Ectodermal cell (in vitro differentiated cells): ENCODE measurements at regions not wholly inside any gene's neighbourhood (a gene's known extent, or its start where the extent isn't known, plus 50 kb on each side); places are given as distances from the start of the nearest gene placed in this dataset.

ENCODE experiments used
- H3K27ac ChIP-seq: 2 replicates; pipeline ENCODE4 v1.7.0; 2013; ENCODE audit warnings: mild to moderate bottlenecking, low read depth, low read length; ENCODE audit not compliant: insufficient read depth, poor library complexity, severe bottlenecking
- H3K27me3 ChIP-seq: 2 replicates; pipeline ENCODE4 v1.7.0; 2013; ENCODE audit warnings: mild to moderate bottlenecking, low read length; ENCODE audit not compliant: insufficient read depth, control insufficient read depth, poor library complexity, severe bottlenecking
- H3K36me3 ChIP-seq: one replicate; pipeline ENCODE4 v1.7.0; 2013; ENCODE audit warnings: low read length; ENCODE audit not compliant: control insufficient read depth, insufficient read depth
- H3K4me1 ChIP-seq: one replicate; pipeline ENCODE4 v1.7.0; 2013; ENCODE audit warnings: low read length; ENCODE audit not compliant: control insufficient read depth, insufficient read depth
- H3K4me3 ChIP-seq: 2 replicates; pipeline ENCODE4 v1.7.0; 2013; ENCODE audit warnings: low read depth, low read length, control low read depth; ENCODE audit not compliant: insufficient read depth
- H3K9me3 ChIP-seq: 2 replicates; pipeline ENCODE4 v1.7.0; 2013; ENCODE audit warnings: mild to moderate bottlenecking, low read length, moderate library complexity; ENCODE audit not compliant: control insufficient read depth
- WGBS, 2 experiments: methylation state at CpG; one replicate each; pipeline ENCODE4 v1.1.7; 2013; ENCODE audit warnings: missing lambda C conversion rate in 2 of 2; 5-methylcytosine and 5-hydroxymethylcytosine counted together

DNA sequence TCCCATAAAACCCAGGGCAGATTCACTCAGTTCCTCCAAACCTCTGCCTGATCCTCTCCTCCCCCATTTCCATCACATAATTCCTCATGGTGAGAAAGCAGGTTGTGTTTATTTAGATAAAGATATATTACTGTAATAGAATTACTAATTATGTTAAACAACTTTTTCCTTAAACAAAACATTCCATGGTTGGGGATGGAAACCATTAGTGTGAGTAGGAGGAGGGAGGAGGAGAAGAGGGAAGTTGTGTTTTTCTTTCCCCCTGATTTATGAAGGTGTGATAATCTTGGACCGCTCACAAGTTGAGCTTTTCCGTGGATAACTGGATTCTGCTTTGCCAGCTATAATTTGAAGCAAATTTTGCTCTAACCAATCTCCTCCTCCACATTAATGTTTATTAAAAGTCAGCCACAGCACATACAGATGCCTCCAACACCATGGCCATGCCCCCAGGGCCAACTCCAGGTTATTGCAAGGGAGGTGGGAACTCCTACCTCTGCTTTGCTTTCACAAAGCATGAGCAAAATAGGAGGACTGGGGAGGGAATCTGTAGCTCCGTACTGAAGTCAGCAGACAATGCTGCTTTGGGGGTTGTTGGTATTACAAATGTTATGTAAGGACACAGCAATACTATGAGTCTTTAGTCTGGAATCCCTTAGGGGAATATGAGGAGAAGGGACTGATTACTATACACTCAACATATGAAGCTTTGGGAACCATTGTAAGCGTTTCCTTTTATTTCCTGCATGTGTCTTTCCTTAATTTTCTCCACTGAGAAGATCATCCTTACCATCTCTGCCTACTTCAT, 542.0 kb downstream of the DHX35 start:
- WGBS, 2 experiments: 89 to 92% methylated on average over 3 to 4 of the region's 4 CpGs
- Histone ChIP-seq H3K9me3 (no peaks in the 10 kb centered on the region), H3K36me3 (no peaks in the 10 kb centered on the region), H3K4me3 (no peak overlapping the region), H3K27me3 (no peaks in the 10 kb centered on the region), H3K4me1 (no peaks in the 10 kb centered on the region), H3K27ac (no peak overlapping the region)

- Histone ChIP-seq H3K4me3 (no peak overlapping the region), H3K36me3 (no peaks in the 10 kb centered on the region), H3K27me3 (no peaks in the 10 kb centered on the region), H3K4me1 (no peaks in the 10 kb centered on the region), H3K9me3 (no peaks in the 10 kb centered on the region), H3K27ac (no peak overlapping the region)
- 72 to 85% methylated on average over 6 of the region's 6 CpGs for WGBS, 2 experiments
These were observed 530.2 kb downstream of the DHX35 start for GRCh38 chr20:39492223-39492797.

GRCh38 chr20:39491711-39492110, 529.6 kb downstream of the DHX35 start:
- no peaks in the 10 kb centered on the region for H3K36me3 ChIP-seq
- 93 to 97% methylated on average over 1 of the region's 1 CpG for WGBS, 2 experiments
- H3K4me3 ChIP-seq: no peak overlapping the region
- H3K27ac ChIP-seq: no peak overlapping the region
- no peaks in the 10 kb centered on the region for H3K27me3 ChIP-seq
- H3K4me1 ChIP-seq: no peaks in the 10 kb centered on the region
- no peaks in the 10 kb centered on the region for H3K9me3 ChIP-seq

DNA sequence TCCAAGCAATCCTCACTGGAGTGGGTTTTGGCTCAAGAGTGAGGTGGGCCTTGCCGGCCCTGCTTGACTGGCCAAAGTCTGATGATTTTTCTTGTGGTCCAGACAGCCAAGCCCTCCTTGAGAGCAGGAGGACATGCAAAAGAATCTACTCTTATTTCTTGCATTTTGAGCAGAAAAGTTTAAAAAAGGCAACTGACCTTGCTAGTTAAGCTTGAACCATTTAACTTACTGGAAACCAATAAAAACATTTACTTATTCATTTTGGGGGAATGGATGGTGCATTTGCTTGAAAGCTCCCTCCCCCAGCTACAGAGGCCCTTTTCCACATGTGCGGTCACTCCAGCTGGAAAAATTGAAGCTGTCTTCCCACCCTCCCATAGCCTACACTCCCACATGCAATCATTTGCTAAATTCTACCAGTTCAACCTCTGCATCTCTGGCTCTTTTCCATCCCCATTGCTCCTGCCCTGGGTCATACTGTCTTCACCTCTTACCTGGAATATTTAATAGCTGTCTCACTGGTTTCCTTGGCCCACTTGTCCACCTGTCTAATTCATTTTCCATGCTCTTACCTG, 527.9 kb downstream of the DHX35 start:
- Histone ChIP-seq H3K4me3 (no peak overlapping the region), H3K9me3 (no peaks in the 10 kb centered on the region), H3K27me3 (no peaks in the 10 kb centered on the region), H3K4me1 (no peaks in the 10 kb centered on the region), H3K36me3 (no peaks in the 10 kb centered on the region), H3K27ac (no peak overlapping the region)
- WGBS, 2 experiments: 89 to 94% methylated on average over 2 of the region's 2 CpGs

GRCh38 chr20:39480276-39481043, 518.3 kb downstream of the DHX35 start:
- Histone ChIP-seq H3K4me1 (no peaks in the 10 kb centered on the region), H3K27me3 (no peaks in the 10 kb centered on the region), H3K27ac (no peak overlapping the region), H3K36me3 (no peaks in the 10 kb centered on the region), H3K9me3 (no peaks in the 10 kb centered on the region), H3K4me3 (no peak overlapping the region)
- WGBS, 2 experiments: 100% methylated on average over 2 of the region's 2 CpGs; no CpG with 5 or more reads in 1 of the 2 experiments

DNA sequence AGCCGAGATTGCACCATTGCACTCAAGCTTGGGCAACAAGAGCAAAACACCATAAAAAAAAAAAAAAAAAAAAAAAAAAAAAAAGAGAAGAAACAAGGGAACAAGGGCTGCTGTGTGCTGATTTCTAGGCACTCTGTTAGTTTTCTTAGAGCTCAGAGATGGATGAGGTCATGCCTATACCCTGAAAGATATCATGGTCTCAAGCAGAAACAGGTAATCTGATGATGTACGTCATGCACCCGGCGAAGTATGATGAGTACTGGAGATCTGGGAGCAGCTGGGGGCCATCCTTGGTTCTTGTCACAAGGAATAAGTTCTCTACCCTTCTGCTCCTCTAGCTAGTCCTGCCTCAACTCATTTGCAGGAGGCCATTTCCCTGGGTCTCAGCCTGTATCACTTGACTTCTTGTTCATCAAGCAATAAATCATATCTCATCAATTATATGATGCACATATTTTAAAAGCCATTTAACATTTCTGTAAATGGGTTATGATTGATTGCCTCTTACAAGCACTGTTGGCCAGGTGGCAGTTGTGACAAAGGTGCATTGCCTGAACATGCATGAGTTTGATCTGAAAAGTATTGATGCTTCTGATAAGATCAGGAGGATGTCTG, 517.2 kb downstream of the DHX35 start:
- no peaks in the 10 kb centered on the region for H3K4me1 ChIP-seq
- H3K27ac ChIP-seq: no peak overlapping the region
- H3K36me3 ChIP-seq: no peaks in the 10 kb centered on the region
- H3K4me3 ChIP-seq: no peak overlapping the region
- no peaks in the 10 kb centered on the region for H3K27me3 ChIP-seq
- WGBS, 2 experiments: 91 to 94% methylated on average over 4 of the region's 4 CpGs
- H3K9me3 ChIP-seq: no peaks in the 10 kb centered on the region

GRCh38 chr20:39474879-39475278, 512.7 kb downstream of the DHX35 start:
- H3K27ac ChIP-seq: no peak overlapping the region
- WGBS, 2 experiments: 80 to 91% methylated on average over 2 of the region's 2 CpGs

DNA sequence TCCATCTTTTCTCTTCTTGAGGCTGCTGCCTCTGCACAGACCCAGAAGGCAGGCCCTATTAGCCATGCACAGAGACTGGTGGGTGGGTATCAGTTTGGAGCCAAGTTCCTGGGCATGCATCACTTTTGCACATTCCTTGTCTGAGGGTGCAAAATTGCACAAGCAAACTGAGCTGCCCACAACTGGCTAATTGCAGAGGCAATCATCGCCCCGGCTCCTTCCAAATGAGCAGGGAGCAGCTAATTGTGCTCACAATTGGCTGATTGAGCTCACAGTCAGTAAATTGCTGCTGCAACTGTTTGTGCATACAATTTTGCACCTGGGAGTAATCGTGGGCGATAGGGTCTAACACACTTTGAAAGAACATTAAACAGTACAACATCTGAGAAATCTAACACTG, 511.4 kb downstream of the DHX35 start:
- Histone ChIP-seq H3K36me3 (no peaks in the 10 kb centered on the region), H3K27me3 (no peaks in the 10 kb centered on the region)
- 94 to 99% methylated on average over 4 of the region's 4 CpGs for WGBS, 2 experiments

More at GRCh38 chr20:39474879-39475278, 512.7 kb downstream of the DHX35 start:
- Histone ChIP-seq H3K27me3 (no peaks in the 10 kb centered on the region), H3K4me3 (no peak overlapping the region), H3K4me1 (no peaks in the 10 kb centered on the region), H3K9me3 (no peaks in the 10 kb centered on the region), H3K36me3 (no peaks in the 10 kb centered on the region)

DNA sequence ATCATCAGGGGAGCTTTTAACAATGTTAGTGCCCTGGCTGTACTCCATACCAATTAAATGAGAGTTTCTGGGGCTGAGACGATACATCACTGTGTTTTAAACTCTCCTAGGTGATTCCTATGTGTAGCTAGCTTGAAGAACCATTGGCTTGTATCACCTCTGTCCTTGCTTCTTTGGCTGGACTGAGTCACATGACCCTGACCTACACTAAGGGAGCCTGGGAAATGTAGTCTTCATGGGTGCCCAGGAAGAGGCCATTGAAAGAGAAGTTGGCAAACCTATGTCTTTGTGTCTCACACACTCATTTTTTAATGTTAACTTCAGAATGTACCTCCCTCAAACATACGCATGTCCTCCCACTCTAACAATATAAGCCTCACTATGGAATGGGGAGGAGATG, 506.6 kb downstream of the DHX35 start:
- no peaks in the 10 kb centered on the region for H3K27me3 ChIP-seq
- 91% methylated on average over 1 to 2 of the region's 2 CpGs for WGBS, 2 experiments
- no peak overlapping the region for H3K27ac ChIP-seq

More for the DNA sequence above, 511.4 kb downstream of the DHX35 start:
- H3K27ac ChIP-seq: no peak overlapping the region
- no peaks in the 10 kb centered on the region for H3K9me3 ChIP-seq
- H3K4me3 ChIP-seq: no peak overlapping the region
- no peaks in the 10 kb centered on the region for H3K4me1 ChIP-seq

More for the DNA sequence above, 506.6 kb downstream of the DHX35 start:
- Histone ChIP-seq H3K9me3 (no peaks in the 10 kb centered on the region), H3K36me3 (no peaks in the 10 kb centered on the region), H3K4me1 (no peaks in the 10 kb centered on the region), H3K4me3 (no peak overlapping the region)
